ENCODE measurements at regions not wholly inside any gene's neighbourhood (a gene's known extent, or its start where the extent isn't known, plus 50 kb on each side); places are given as distances from the start of the nearest gene placed in this dataset.

- no peak for TF ChIP-seq CTCF (IDR thresholded peaks at IDR 0.05)
Measured at GRCh38 chr13:47796816-47797215, 204.3 kb downstream of the SUCLA2 start.

- peak; percentile 35; the same call in 1 of the 2 replicates for TF ChIP-seq CTCF (IDR thresholded peaks at IDR 0.05)
Measured at GRCh38 chr13:47794963-47795362, 206.1 kb downstream of the SUCLA2 start.

GRCh38 chr13:47790755-47791154, 210.3 kb downstream of the SUCLA2 start:
- no peak for TF ChIP-seq CTCF (IDR thresholded peaks at IDR 0.05)

GRCh38 chr13:47788844-47789243, 212.2 kb downstream of the SUCLA2 start:
- TF ChIP-seq CTCF (IDR thresholded peaks at IDR 0.05), result no peak

GRCh38 chr13:47774671-47774994, 226.4 kb downstream of the SUCLA2 start:
- TF ChIP-seq CTCF (IDR thresholded peaks at IDR 0.05), result no peak

GRCh38 chr13:47764817-47765216, 236.3 kb downstream of the SUCLA2 start:
- no peak for TF ChIP-seq CTCF (IDR thresholded peaks at IDR 0.05)

- TF ChIP-seq CTCF (IDR thresholded peaks at IDR 0.05), result no peak
Measured at GRCh38 chr13:47757466-47758080, 243.5 kb downstream of the SUCLA2 start.

GRCh38 chr13:47747901-47748300, 253.2 kb downstream of the SUCLA2 start:
- no peak for TF ChIP-seq CTCF (IDR thresholded peaks at IDR 0.05)
